ENCODE measurements at regions not wholly inside any gene's neighbourhood (a gene's known extent, or its start where the extent isn't known, plus 50 kb on each side); places are given as distances from the start of the nearest gene placed in this dataset.

- TF ChIP-seq EZH2phosphoT487 (IDR thresholded peaks at IDR 0.05; ENCODE audit: borderline replicate concordance, low read length) (no peak), CTCF (IDR thresholded peaks at IDR 0.05; ENCODE audit: low read depth, low read length, poor library complexity, severe bottlenecking) (no peak)
Observed at GRCh38 chr1:222224156-222224555, 323.7 kb downstream of the HHIPL2 start.
